ENCODE measurements at regions not wholly inside any gene's neighbourhood (a gene's known extent, or its start where the extent isn't known, plus 50 kb on each side); places are given as distances from the start of the nearest gene placed in this dataset.

- Histone ChIP-seq H4K20me1 (ENCODE audit: low read depth, low read length) (no peaks in the 10 kb centered on the region), H3K79me2 (ENCODE audit: insufficient read depth, low read length) (no peaks in the 10 kb centered on the region), H2AFZ (ENCODE audit: low read depth, low read length, severe bottlenecking) (no peak overlapping the region), H3K4me3 (ENCODE audit: insufficient read depth, low read length, poor library complexity, severe bottlenecking) (no peak overlapping the region), H3K27me3 (ENCODE audit: low read length) (no peaks in the 10 kb centered on the region), H3K9me3 (ENCODE audit: insufficient read depth, low read length) (no peaks in the 10 kb centered on the region), H3K4me2 (ENCODE audit: low read depth, low read length, poor library complexity, severe bottlenecking) (no peak overlapping the region), H3F3A (ENCODE audit: insufficient read depth) (no peaks in the 10 kb centered on the region), H3K9ac (ENCODE audit: low read length) (no peak overlapping the region), H3K9me2 (replicated peaks; ENCODE audit: insufficient read depth, low read length) (no peaks in the 10 kb centered on the region), H3K27ac (ENCODE audit: low read depth, low read length) (no peak overlapping the region), H3K36me3 (ENCODE audit: low read length) (no peaks in the 10 kb centered on the region)
- no peak for TF ChIP-seq EZH2phosphoT487 (conservative IDR thresholded peaks at IDR 0.05; ENCODE audit: low read length)
- no peak for TF ChIP-seq CTCF (IDR thresholded peaks at IDR 0.05; ENCODE audit: insufficient read depth, low read length, poor library complexity, severe bottlenecking)
Observed at GRCh38 chr20:61123751-61124368, 128.2 kb upstream of the CDH4 start.

GRCh38 chr20:61125076-61125475 is 127.0 kb upstream of the CDH4 start:
- no peaks in the 10 kb centered on the region for H3K9me2 ChIP-seq (replicated peaks; ENCODE audit: insufficient read depth, low read length)
- H4K20me1 ChIP-seq (ENCODE audit: low read depth, low read length) = no peaks in the 10 kb centered on the region
- no peaks in the 10 kb centered on the region for H3K79me2 ChIP-seq (ENCODE audit: insufficient read depth, low read length)
- TF ChIP-seq EZH2phosphoT487 (conservative IDR thresholded peaks at IDR 0.05; ENCODE audit: low read length) (no peak), CTCF (IDR thresholded peaks at IDR 0.05; ENCODE audit: insufficient read depth, low read length, poor library complexity, severe bottlenecking) (no peak)
- H2AFZ ChIP-seq (ENCODE audit: low read depth, low read length, severe bottlenecking) = no peak overlapping the region
- H3K36me3 ChIP-seq (ENCODE audit: low read length) = no peaks in the 10 kb centered on the region
- no peak overlapping the region for H3K9ac ChIP-seq (ENCODE audit: low read length)
- no peak overlapping the region for H3K27ac ChIP-seq (ENCODE audit: low read depth, low read length)
- no peak overlapping the region for H3K4me3 ChIP-seq (ENCODE audit: insufficient read depth, low read length, poor library complexity, severe bottlenecking)
- no peaks in the 10 kb centered on the region for H3F3A ChIP-seq (ENCODE audit: insufficient read depth)
- H3K9me3 ChIP-seq (ENCODE audit: insufficient read depth, low read length) = no peaks in the 10 kb centered on the region
- no peaks in the 10 kb centered on the region for H3K27me3 ChIP-seq (ENCODE audit: low read length)
- no peak overlapping the region for H3K4me2 ChIP-seq (ENCODE audit: low read depth, low read length, poor library complexity, severe bottlenecking)

- no peaks in the 10 kb centered on the region for H3K9me3 ChIP-seq (ENCODE audit: insufficient read depth, low read length)
- no peaks in the 10 kb centered on the region for H4K20me1 ChIP-seq (ENCODE audit: low read depth, low read length)
- H3K9me2 ChIP-seq (replicated peaks; ENCODE audit: insufficient read depth, low read length) = no peaks in the 10 kb centered on the region
- H2AFZ ChIP-seq (ENCODE audit: low read depth, low read length, severe bottlenecking) = no peak overlapping the region
- H3K4me3 ChIP-seq (ENCODE audit: insufficient read depth, low read length, poor library complexity, severe bottlenecking) = no peak overlapping the region
- H3K36me3 ChIP-seq (ENCODE audit: low read length) = no peaks in the 10 kb centered on the region
- H3K79me2 ChIP-seq (ENCODE audit: insufficient read depth, low read length) = no peaks in the 10 kb centered on the region
- H3K27me3 ChIP-seq (ENCODE audit: low read length) = no peaks in the 10 kb centered on the region
- H3K4me2 ChIP-seq (ENCODE audit: low read depth, low read length, poor library complexity, severe bottlenecking) = no peak overlapping the region
- TF ChIP-seq EZH2phosphoT487 (conservative IDR thresholded peaks at IDR 0.05; ENCODE audit: low read length) (no peak), CTCF (IDR thresholded peaks at IDR 0.05; ENCODE audit: insufficient read depth, low read length, poor library complexity, severe bottlenecking) (no peak)
- H3K9ac ChIP-seq (ENCODE audit: low read length) = no peak overlapping the region
- no peaks in the 10 kb centered on the region for H3F3A ChIP-seq (ENCODE audit: insufficient read depth)
- H3K27ac ChIP-seq (ENCODE audit: low read depth, low read length) = no peak overlapping the region
Observed at GRCh38 chr20:61125546-61126180, 126.4 kb upstream of the CDH4 start.
